22Rv1 (cell line): ENCODE measurements at regions not wholly inside any gene's neighbourhood (a gene's known extent, or its start where the extent isn't known, plus 50 kb on each side); places are given as distances from the start of the nearest gene placed in this dataset.

Experiments used
- CTCF ChIP-seq: fragments of 450-650 bp; IDR thresholded peaks from 2 replicates; pipeline ENCODE4 v1.5.1; 2017; ENCODE audit warnings: mild to moderate bottlenecking
- ZFX ChIP-seq: fragments of 450-650 bp; IDR thresholded peaks from 2 replicates; pipeline ENCODE4 v1.6.1; 2017; ENCODE audit warnings: antibody characterized with exemption, borderline replicate concordance

DNA sequence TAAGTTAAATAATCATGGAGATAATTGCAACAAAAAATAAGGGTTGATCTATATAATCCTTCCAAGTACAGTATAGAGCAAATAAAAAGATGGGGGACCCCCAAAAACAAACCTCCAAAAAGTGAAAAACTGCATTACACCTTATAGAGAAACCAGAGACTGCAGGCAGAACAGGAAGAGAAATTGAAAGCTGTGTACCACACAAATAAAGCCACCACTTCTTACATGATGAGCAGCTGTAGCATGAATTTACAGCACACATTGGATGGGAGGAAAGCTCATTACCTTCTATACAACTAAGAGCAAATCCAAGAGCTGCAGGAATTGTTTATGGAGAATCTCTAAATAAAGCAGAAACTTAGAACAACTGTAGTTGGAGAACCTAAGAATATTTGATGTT lies 152.4 kb upstream of the PDE5A start:
- no peak for TF ChIP-seq CTCF
- TF ChIP-seq ZFX = no peak
